DMS79 treated with DMSO at 0.1 percent for 48 hours (cell line): ENCODE measurements at regions not wholly inside any gene's neighbourhood (a gene's known extent, or its start where the extent isn't known, plus 50 kb on each side); places are given as distances from the start of the nearest gene placed in this dataset.
"Not testable (repeated sequence)": the region's sequence is repeated elsewhere in the genome, so short reads cannot be mapped to it uniquely, and the experiment has no call there.

Experiments used
- DNase-seq: peaks from one replicate; lab custom pipeline; 2025; lab: John Stamatoyannopoulos, UW

GRCh38 chr13:111413407-111414187 lies 93.2 kb downstream of the TEX29 start:
- DNase-seq, result no peak

DNA sequence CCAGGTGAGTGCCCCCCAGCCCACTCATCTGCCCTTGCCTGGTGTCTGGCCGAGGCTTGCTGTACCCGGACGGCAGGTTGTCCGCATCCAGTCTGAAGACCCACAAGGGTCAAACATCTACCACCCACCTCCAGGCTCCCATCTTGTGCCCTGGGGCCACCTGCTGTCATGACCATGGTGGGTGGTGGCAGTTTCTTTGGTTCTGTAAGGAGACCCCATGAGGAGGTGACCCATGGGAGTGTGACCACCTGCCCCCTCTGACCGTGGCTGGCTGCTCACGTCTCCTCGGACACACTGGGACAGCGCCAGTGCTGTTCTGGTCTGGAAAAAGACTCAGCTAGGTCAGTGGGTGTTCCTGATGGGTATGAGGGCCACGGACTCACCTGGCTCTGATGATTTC lies 93.9 kb downstream of the TEX29 start:
- no peak for DNase-seq

DNA sequence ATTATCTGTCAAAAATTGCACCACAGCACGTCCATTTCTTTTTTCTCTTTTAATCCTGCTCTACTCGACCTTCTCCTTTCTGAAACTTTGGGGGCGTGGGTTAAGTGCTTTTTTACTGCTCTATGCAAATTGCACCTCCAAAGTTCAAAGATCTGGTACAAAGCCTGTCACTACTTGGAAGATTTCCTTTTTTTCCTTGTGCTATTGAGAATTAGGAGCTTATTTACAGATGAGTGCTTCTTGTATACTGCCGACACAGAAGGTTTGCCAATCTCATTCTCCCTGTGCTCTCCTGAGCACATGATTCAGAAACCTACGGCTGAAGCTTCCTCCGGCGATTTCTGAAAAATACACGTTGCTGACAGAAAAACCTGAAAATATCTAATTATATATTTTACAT lies 94.8 kb downstream of the TEX29 start:
- no peak for DNase-seq

- DNase-seq, result no peak
Measured at GRCh38 chr13:111415765-111416164, 95.3 kb downstream of the TEX29 start.

- DNase-seq, result no peak
Measured at GRCh38 chr13:111418101-111418500, 97.7 kb downstream of the TEX29 start.

DNA sequence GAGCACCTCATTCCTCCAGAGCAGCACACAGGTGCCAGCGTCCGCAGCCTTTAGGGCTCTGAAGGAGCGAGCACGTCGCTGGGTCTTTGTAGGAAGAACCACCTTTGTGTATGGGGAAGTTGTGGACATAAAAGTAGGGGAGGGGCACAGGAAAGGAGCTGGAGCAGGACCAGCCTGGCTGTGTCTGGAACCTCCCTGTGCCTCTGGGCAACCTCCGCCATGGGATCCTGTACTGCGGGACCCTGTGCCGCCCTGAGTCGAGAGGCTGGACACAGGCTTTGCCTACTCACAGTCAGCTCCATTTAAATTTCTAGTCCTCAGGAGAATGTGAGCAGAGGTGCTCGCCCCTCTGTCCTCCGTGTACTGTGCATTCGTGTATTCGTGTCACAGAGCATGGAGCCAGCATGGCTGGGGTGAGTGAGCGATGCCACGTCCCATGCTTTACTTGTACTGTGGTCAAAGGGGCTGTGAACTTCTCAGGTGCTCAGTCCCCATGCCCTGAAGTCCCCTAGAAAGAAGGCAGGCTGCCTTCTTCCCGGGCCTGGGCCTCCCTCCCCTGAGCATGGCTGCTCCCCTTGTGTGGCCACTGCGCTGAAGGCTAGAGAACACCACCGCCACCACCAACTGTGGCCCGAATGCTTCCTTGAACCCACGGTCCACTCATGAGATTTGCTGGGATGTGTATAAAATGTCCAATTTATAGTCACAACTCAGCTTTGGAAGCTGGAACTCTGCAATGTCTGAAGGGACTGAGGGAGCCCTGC lies 99.9 kb downstream of the TEX29 start:
- DNase-seq, result no peak

- DNase-seq, result no peak
Measured at GRCh38 chr13:111421216-111421615, 100.8 kb downstream of the TEX29 start.

- peak; percentile 53 for DNase-seq
Measured at GRCh38 chr13:111422348-111422747, 101.9 kb downstream of the TEX29 start.

GRCh38 chr13:111423168-111423785 lies 102.8 kb downstream of the TEX29 start:
- DNase-seq, result no peak

GRCh38 chr13:111424134-111424533 lies 103.7 kb downstream of the TEX29 start:
- no peak for DNase-seq

DNA sequence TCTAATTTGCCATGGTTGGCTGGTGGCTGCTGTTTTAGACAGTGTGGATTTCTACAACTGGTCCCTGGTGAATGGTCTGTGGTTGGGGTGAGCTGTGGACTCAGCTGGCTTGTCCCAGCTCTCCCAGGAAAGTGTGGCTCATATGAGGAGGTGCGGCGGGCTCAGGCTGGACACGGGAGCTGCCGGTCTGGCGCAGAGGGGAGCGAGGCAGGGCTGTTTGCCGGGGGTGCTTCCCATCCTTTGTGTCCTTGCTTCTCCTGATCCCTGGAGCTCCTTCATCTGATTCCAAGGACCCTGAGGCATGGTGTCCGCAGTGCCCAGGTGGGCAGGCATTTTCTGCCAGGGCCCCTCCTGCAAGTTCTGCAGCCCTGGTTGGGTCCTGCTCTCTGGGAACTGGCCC lies 104.9 kb downstream of the TEX29 start:
- DNase-seq, result no peak

GRCh38 chr13:111429064-111429558 lies 108.7 kb downstream of the TEX29 start:
- no peak for DNase-seq

GRCh38 chr13:111431206-111431605 lies 110.8 kb downstream of the TEX29 start:
- peak; percentile 44 for DNase-seq

DNA sequence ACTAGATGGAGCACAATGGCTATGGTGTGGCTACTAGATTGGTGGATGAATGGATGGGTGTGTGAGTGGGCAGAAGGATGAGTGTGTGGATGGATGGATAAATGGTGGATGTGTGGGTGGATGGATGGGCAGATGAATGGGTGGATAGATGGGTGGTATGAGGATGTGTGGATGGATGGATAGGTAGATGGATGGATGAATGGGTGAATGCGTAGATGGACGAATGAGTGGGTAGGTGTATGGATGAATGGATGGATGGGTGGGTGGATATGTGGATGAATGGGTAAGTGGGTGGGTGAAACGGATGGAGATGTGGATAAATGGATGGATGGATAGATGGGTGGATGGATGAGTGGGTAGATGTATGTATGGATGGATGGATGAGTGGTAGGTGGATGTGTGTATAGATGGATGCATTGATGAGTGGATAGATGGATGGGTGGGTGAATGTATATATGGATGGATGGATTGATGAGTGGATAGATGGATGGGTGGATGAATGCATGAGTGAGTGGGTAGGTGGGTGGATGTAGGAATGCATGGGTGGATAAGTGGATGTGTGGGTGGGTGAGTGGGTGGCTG lies 114.2 kb downstream of the TEX29 start:
- no peak for DNase-seq

- no peak for DNase-seq
Measured at GRCh38 chr13:111436446-111436845, 116.0 kb downstream of the TEX29 start.

DNA sequence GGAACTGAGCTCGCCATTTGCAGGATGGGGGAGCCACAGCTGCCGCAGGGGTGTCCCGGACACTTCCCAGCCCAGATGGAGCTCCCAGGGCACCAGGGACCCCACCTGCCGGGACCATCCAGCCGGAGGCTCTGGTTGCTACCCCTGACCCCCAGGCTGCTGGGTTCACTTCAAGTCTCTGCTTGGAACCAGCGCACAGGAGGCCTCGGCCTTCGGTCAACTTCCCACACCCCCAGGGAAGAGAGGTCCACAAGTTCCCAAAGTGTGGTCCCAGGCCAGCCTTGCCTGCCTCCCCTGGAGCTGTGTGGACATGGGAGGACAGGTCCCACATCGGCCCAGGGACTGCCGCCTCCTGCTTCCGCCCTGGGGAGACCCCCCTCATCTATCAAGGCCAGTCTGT lies 117.0 kb downstream of the TEX29 start:
- no peak for DNase-seq

DNA sequence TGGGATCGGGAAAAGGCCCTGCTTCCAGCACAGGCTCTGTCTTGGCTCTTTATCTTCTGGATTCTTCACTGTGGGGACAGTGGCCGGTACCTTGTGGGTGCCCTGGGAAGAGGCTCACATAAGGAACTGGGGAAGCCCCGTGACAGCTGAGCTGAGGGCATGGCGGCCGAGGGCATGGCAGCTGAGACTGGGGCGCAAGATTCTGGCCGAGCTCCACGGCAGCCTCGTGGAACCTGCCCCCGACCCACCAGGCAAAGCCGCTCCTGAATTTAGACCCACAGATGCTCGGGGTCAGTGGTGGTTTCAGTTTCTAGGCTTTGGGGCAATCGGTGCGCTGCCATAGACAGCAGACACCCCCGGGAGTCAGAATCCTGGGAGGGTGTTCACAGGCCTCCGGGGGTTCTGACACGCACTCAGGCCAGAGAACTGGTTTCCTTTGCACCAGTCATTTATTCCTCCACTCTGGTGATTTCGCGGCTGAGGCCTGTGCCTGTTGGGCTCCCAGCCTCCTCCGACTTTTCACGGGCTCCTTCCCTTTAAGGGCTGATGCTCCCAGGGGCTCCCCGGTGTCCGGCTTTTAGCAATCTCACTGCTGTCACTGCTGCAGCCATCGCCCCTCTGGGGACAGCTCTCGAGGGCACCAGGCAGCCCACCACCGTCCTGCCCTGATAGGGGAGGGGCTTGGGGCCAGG lies 117.6 kb downstream of the TEX29 start:
- DNase-seq, result no peak

DNA sequence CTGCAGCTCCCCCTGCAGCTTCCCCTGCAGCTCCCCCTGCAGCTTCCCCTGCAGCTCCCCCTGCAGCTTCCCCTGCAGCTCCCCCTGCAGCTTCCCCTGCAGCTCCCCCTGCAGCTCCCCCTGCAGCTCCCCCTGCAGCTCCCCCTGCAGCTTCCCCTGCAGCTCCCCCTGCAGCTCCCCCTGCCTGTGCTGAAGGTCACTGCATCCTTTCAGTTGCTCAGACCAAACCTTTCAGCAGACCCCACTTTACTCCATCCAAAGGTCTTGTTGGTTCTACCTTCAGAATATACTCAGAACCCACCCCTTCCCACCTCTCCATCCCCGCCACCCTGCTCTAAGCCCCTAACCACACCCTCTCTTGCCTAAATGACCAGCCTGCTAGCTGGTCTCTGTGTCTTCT lies 120.0 kb downstream of the TEX29 start:
- DNase-seq, result not testable (repeated sequence)

- DNase-seq, result no peak
Measured at GRCh38 chr13:111443981-111444380, 123.5 kb downstream of the TEX29 start.

- DNase-seq, result no peak
Measured at GRCh38 chr13:111448504-111448903, 128.1 kb downstream of the TEX29 start.

- DNase-seq, result no peak
Measured at GRCh38 chr13:111449041-111449440, 128.6 kb downstream of the TEX29 start.

- no peak for DNase-seq
Measured at GRCh38 chr13:111451402-111451801, 131.0 kb downstream of the TEX29 start.
